ENCODE measurements at regions not wholly inside any gene's neighbourhood (a gene's known extent, or its start where the extent isn't known, plus 50 kb on each side); places are given as distances from the start of the nearest gene placed in this dataset.

- Histone ChIP-seq H3K79me1 (ENCODE audit: insufficient read depth, low read depth, low read length, poor library complexity, severe bottlenecking) (no peaks in the 10 kb centered on the region), H2AFZ (ENCODE audit: low read length) (no peak overlapping the region), H3K23ac (ENCODE audit: insufficient read length, low read depth, low read length) (no peak overlapping the region), H2BK20ac (ENCODE audit: low read depth, low read length, poor library complexity, severe bottlenecking) (no peak overlapping the region), H3K4me1 (ENCODE audit: insufficient read depth, low read length) (0 out of 2 replicates have a peak, but pooled peaks cover 2% of the 10 kb centered on the region), H3K18ac (ENCODE audit: insufficient read length, low read depth, low read length) (no peak overlapping the region), H3K9me3 (ENCODE audit: control insufficient read depth, low read depth, low read length) (no peaks in the 10 kb centered on the region), H2BK5ac (ENCODE audit: insufficient read length, low read length) (no peak overlapping the region), H3K4ac (ENCODE audit: low read depth, low read length) (no peak overlapping the region), H4K91ac (ENCODE audit: insufficient read length, low read depth, low read length) (no peak overlapping the region), H3K79me2 (ENCODE audit: insufficient read depth, low read length) (no peaks in the 10 kb centered on the region), H2BK12ac (ENCODE audit: insufficient read length, low read depth, low read length) (no peak overlapping the region), H2BK120ac (ENCODE audit: low read depth, low read length, poor library complexity, severe bottlenecking) (no peak overlapping the region), H3K4me2 (ENCODE audit: insufficient read depth, insufficient read length, low read length) (no peak overlapping the region), H3K9ac (ENCODE audit: extremely low read depth, insufficient read length, low read length) (no peak overlapping the region), H3K27ac (ENCODE audit: insufficient read length, low read depth, low read length) (no peak overlapping the region), H4K20me1 (ENCODE audit: control insufficient read depth, insufficient read depth, insufficient read length) (no peaks in the 10 kb centered on the region), H2BK15ac (ENCODE audit: low read depth, low read length) (no peak overlapping the region), H3K14ac (ENCODE audit: insufficient read depth, low read length) (no peak overlapping the region), H4K5ac (ENCODE audit: insufficient read length, low read depth, low read length) (no peak overlapping the region), H4K8ac (replicated peaks; ENCODE audit: insufficient read length, low read depth, low read length) (no peak overlapping the region), H2AK5ac (ENCODE audit: insufficient read length, low read length) (no peak overlapping the region), H3K56ac (ENCODE audit: insufficient read length, low read depth, low read length) (no peak overlapping the region), H3T11ph (ENCODE audit: low read length) (no peak overlapping the region), H3K23me2 (ENCODE audit: insufficient read length, low read depth, low read length, poor library complexity, severe bottlenecking) (no peaks in the 10 kb centered on the region), H3K27me3 (ENCODE audit: insufficient read depth, low read length) (no peaks in the 10 kb centered on the region)
- no CpG with 5 or more reads among the region's 2 CpGs for WGBS (ENCODE audit: extremely low coverage, insufficient read length, low lambda C conversion rate)
- H3K36me3 Mint-ChIP-seq (ENCODE audit: insufficient read depth in 1 of 3, low read depth in 3 of 3), result peaks cover 0 to 4% (median 0%) of the 10 kb centered on the region in 3 experiments; a peak in 2 of 7 replicates
- TF ChIP-seq, protein P1, sequence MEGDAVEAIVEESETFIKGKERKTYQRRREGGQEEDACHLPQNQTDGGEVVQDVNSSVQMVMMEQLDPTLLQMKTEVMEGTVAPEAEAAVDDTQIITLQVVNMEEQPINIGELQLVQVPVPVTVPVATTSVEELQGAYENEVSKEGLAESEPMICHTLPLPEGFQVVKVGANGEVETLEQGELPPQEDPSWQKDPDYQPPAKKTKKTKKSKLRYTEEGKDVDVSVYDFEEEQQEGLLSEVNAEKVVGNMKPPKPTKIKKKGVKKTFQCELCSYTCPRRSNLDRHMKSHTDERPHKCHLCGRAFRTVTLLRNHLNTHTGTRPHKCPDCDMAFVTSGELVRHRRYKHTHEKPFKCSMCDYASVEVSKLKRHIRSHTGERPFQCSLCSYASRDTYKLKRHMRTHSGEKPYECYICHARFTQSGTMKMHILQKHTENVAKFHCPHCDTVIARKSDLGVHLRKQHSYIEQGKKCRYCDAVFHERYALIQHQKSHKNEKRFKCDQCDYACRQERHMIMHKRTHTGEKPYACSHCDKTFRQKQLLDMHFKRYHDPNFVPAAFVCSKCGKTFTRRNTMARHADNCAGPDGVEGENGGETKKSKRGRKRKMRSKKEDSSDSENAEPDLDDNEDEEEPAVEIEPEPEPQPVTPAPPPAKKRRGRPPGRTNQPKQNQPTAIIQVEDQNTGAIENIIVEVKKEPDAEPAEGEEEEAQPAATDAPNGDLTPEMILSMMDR (conservative IDR thresholded peaks at IDR 0.05), result no peak
- H3K27ac Mint-ChIP-seq, result no peak overlapping the region
- no peak for DNase-seq
- peaks cover 35% of the 10 kb centered on the region in 2 experiments for H3K4me1 Mint-ChIP-seq
- H3K9me3 Mint-ChIP-seq, result peaks cover 0 to 8% of the 10 kb centered on the region in 2 experiments; a peak in 2 of 5 replicates
- no peak overlapping the region for H3K4me3 Mint-ChIP-seq
- H3K27me3 Mint-ChIP-seq (ENCODE audit: low read depth), result no peaks in the 10 kb centered on the region
Measured at GRCh38 chr6:121998631-121999030, 400.8 kb upstream of the HSF2 start.

Measured in H9 (cell line).